ENCODE measurements at regions not wholly inside any gene's neighbourhood (a gene's known extent, or its start where the extent isn't known, plus 50 kb on each side); places are given as distances from the start of the nearest gene placed in this dataset.

DNA sequence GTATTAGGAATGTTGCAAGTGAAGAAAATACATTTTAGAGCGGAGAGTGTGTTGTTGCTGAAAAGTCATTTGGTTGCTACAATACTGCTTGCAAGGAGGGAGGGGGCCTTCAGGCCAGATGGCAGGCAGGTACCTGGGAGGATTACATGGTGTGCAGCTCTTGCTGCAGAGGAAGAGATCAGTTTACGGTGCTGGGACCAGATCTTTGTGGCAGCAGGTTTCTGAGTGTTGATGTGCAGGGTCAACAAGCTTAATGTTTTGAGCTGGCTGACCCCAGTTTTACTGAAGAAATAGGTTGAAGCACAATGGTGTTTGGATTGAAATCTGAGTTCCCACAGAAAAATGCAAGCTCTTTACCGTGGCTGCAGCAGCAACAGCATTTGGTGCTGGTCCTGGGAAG is 96.4 kb upstream of the DDIT4L start:
- TF ChIP-seq, protein P1, sequence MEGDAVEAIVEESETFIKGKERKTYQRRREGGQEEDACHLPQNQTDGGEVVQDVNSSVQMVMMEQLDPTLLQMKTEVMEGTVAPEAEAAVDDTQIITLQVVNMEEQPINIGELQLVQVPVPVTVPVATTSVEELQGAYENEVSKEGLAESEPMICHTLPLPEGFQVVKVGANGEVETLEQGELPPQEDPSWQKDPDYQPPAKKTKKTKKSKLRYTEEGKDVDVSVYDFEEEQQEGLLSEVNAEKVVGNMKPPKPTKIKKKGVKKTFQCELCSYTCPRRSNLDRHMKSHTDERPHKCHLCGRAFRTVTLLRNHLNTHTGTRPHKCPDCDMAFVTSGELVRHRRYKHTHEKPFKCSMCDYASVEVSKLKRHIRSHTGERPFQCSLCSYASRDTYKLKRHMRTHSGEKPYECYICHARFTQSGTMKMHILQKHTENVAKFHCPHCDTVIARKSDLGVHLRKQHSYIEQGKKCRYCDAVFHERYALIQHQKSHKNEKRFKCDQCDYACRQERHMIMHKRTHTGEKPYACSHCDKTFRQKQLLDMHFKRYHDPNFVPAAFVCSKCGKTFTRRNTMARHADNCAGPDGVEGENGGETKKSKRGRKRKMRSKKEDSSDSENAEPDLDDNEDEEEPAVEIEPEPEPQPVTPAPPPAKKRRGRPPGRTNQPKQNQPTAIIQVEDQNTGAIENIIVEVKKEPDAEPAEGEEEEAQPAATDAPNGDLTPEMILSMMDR (IDR thresholded peaks at IDR 0.05): no peak
- no peak for TF ChIP-seq EP300 (IDR thresholded peaks at IDR 0.05)
- no peak for TF ChIP-seq POLR2A (IDR thresholded peaks at IDR 0.05)

Data from ovary (tissue), 3 donors.